ENCODE measurements at regions not wholly inside any gene's neighbourhood (a gene's known extent, or its start where the extent isn't known, plus 50 kb on each side); places are given as distances from the start of the nearest gene placed in this dataset.

- no peak for DNase-seq (ENCODE audit: extremely low spot score)
- H3K4me3 ChIP-seq (ENCODE audit: low read depth, low read length), result no peak overlapping the region
- no peaks in the 10 kb centered on the region for H3K4me1 ChIP-seq (ENCODE audit: insufficient read depth)
- WGBS, result 85% methylated on average over 2 of the region's 2 CpGs
- no peak overlapping the region for H3K27ac ChIP-seq (ENCODE audit: low read depth)
- no peaks in the 10 kb centered on the region for H3K36me3 ChIP-seq (ENCODE audit: insufficient read depth)
Observed at GRCh38 chr1:36639461-36639860, 156.7 kb upstream of the CSF3R start.

- no peak overlapping the region for H3K27ac ChIP-seq (ENCODE audit: low read depth)
- H3K4me3 ChIP-seq (ENCODE audit: low read depth, low read length), result no peak overlapping the region
- DNase-seq (ENCODE audit: extremely low spot score), result no peak
- no peaks in the 10 kb centered on the region for H3K36me3 ChIP-seq (ENCODE audit: insufficient read depth)
- WGBS, result 42% methylated on average over 3 of the region's 3 CpGs
- no peaks in the 10 kb centered on the region for H3K4me1 ChIP-seq (ENCODE audit: insufficient read depth)
Observed at GRCh38 chr1:36638268-36638667, 155.6 kb upstream of the CSF3R start.

GRCh38 chr1:36636206-36636605 lies 153.5 kb upstream of the CSF3R start:
- Histone ChIP-seq H3K4me1 (ENCODE audit: insufficient read depth) (no peaks in the 10 kb centered on the region), H3K4me3 (ENCODE audit: low read depth, low read length) (no peak overlapping the region), H3K27ac (ENCODE audit: low read depth) (no peak overlapping the region), H3K36me3 (ENCODE audit: insufficient read depth) (no peaks in the 10 kb centered on the region)
- WGBS, result 73% methylated on average over 10 of the region's 10 CpGs
- DNase-seq (ENCODE audit: extremely low spot score), result no peak

DNA sequence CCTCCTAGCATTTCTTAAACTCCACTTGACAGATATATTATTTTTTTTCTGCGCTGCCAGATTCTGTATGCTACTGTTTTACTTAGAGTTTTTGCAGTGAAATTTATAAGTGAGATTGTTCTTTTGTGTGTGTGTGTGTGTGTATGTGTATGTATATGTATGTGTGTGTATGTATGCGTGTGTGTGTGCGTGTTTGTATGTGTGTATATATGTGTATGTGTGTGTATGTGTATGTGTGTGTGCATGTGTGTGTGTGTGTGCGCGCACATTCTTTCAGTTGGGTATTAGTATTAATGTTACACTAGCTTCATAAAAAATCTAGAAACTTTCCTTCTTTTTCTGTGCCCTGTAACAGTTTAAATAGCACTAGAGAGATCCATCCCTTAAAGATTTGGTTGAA lies 152.6 kb upstream of the CSF3R start:
- Histone ChIP-seq H3K4me3 (ENCODE audit: low read depth, low read length) (no peak overlapping the region), H3K36me3 (ENCODE audit: insufficient read depth) (no peaks in the 10 kb centered on the region), H3K27ac (ENCODE audit: low read depth) (no peak overlapping the region), H3K4me1 (ENCODE audit: insufficient read depth) (no peaks in the 10 kb centered on the region)
- no peak for DNase-seq (ENCODE audit: extremely low spot score)
- WGBS, result 84% methylated on average over 5 of the region's 5 CpGs

DNA sequence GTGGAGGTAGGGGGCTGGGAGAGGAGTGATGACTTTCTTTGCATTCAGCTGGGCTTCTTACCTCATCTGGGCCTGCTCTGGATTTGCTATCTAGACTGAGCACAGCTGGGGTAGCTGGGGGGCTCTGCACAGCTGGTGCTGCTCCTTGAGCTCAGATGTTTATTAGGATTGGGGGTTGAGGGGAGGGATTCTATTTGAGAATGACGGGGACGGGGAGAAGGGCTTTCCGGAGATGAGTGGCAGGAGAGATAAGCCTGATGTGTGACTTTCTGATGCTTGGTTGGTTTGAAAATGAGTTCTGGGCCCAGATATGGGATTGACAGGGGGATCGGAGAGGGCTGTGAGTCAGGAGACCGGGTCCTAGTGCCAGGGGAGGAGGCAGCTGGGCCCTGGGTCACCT lies 146.1 kb upstream of the CSF3R start:
- WGBS, result 39% methylated on average over 5 of the region's 5 CpGs
- Histone ChIP-seq H3K27ac (ENCODE audit: low read depth) (no peak overlapping the region), H3K4me1 (ENCODE audit: insufficient read depth) (no peaks in the 10 kb centered on the region), H3K36me3 (ENCODE audit: insufficient read depth) (no peaks in the 10 kb centered on the region), H3K4me3 (ENCODE audit: low read depth, low read length) (no peak overlapping the region)
- no peak for DNase-seq (ENCODE audit: extremely low spot score)

GRCh38 chr1:36626435-36626834 lies 143.7 kb upstream of the CSF3R start:
- no peak overlapping the region for H3K4me3 ChIP-seq (ENCODE audit: low read depth, low read length)
- no peak for DNase-seq (ENCODE audit: extremely low spot score)
- no peaks in the 10 kb centered on the region for H3K4me1 ChIP-seq (ENCODE audit: insufficient read depth)
- H3K27ac ChIP-seq (ENCODE audit: low read depth), result no peak overlapping the region
- no peaks in the 10 kb centered on the region for H3K36me3 ChIP-seq (ENCODE audit: insufficient read depth)

- no peak overlapping the region for H3K27ac ChIP-seq (ENCODE audit: low read depth)
- H3K36me3 ChIP-seq (ENCODE audit: insufficient read depth), result no peaks in the 10 kb centered on the region
- WGBS, result 27% methylated on average over 11 of the region's 11 CpGs
- no peak overlapping the region for H3K4me3 ChIP-seq (ENCODE audit: low read depth, low read length)
- no peak for DNase-seq (ENCODE audit: extremely low spot score)
- H3K4me1 ChIP-seq (ENCODE audit: insufficient read depth), result no peaks in the 10 kb centered on the region
Observed at GRCh38 chr1:36625935-36626310, 143.2 kb upstream of the CSF3R start.

- Histone ChIP-seq H3K4me1 (ENCODE audit: insufficient read depth) (no peaks in the 10 kb centered on the region), H3K36me3 (ENCODE audit: insufficient read depth) (no peaks in the 10 kb centered on the region), H3K4me3 (ENCODE audit: low read depth, low read length) (no peak overlapping the region), H3K27ac (ENCODE audit: low read depth) (no peak overlapping the region)
- no peak for DNase-seq (ENCODE audit: extremely low spot score)
- 43% methylated on average over 6 of the region's 6 CpGs for WGBS
Observed at GRCh38 chr1:36625253-36625934, 142.7 kb upstream of the CSF3R start.

- no peak for DNase-seq (ENCODE audit: extremely low spot score)
- H3K4me1 ChIP-seq (ENCODE audit: insufficient read depth), result no peaks in the 10 kb centered on the region
- no peak overlapping the region for H3K27ac ChIP-seq (ENCODE audit: low read depth)
- WGBS, result 50% methylated on average over 2 of the region's 2 CpGs
- H3K36me3 ChIP-seq (ENCODE audit: insufficient read depth), result no peaks in the 10 kb centered on the region
- H3K4me3 ChIP-seq (ENCODE audit: low read depth, low read length), result no peak overlapping the region
Observed at GRCh38 chr1:36624466-36624865, 141.8 kb upstream of the CSF3R start.

DNA sequence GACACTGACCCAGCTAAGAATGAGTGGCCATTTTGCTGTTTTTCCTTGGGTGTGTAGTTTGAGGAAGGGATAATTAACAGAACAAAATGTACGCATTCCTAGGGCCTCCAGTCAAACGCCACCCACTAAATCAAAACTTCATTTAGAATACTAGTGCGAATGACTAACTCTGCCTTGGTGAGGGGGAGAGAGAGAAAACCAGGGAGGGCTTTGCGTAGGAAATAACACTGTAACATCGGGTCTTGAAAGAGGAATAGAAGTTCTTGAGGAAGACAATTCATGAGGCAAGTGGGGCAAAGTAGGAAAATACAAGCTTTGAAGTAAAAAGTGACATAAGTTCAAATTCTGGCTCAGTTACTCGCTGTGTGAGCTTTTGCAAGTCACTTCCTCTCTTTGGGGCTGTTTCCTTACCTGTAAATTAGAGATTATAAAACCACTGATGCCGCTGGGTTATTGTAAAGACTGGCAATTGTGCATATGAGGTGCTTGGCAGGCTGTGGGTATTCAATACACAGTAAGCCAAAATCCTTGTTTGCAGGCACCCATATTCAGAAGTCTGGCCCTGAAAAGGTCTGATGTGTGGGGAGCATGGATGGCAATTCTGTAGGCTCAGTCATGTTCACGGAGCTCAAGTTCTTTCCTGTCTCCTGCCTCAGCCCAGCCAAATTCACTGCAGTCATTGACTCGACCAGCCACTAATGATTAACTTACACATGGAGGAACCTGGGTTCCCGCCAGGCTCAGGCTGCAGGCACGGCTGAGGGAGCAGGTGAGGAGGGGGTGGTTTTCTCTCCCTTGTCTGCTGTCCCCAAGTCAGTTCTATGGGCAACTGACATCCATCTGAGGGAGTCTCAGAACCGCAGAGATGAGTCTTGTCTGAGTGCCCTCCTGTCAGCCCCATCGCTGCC lies 140.3 kb upstream of the CSF3R start:
- DNase-seq (ENCODE audit: extremely low spot score), result no peak
- Histone ChIP-seq H3K4me3 (ENCODE audit: low read depth, low read length) (no peak overlapping the region), H3K36me3 (ENCODE audit: insufficient read depth) (no peaks in the 10 kb centered on the region), H3K27ac (ENCODE audit: low read depth) (no peak overlapping the region), H3K4me1 (ENCODE audit: insufficient read depth) (no peaks in the 10 kb centered on the region)
- 60% methylated on average over 13 of the region's 13 CpGs for WGBS

- WGBS, result 89% methylated on average over 2 of the region's 2 CpGs
- no peaks in the 10 kb centered on the region for H3K4me1 ChIP-seq (ENCODE audit: insufficient read depth)
- no peak overlapping the region for H3K27ac ChIP-seq (ENCODE audit: low read depth)
- no peak overlapping the region for H3K4me3 ChIP-seq (ENCODE audit: low read depth, low read length)
- DNase-seq (ENCODE audit: extremely low spot score), result no peak
- H3K36me3 ChIP-seq (ENCODE audit: insufficient read depth), result no peaks in the 10 kb centered on the region
Observed at GRCh38 chr1:36621531-36621930, 138.8 kb upstream of the CSF3R start.

- Histone ChIP-seq H3K4me3 (ENCODE audit: low read depth, low read length) (no peak overlapping the region), H3K4me1 (ENCODE audit: insufficient read depth) (no peaks in the 10 kb centered on the region), H3K27ac (ENCODE audit: low read depth) (no peak overlapping the region), H3K36me3 (ENCODE audit: insufficient read depth) (no peaks in the 10 kb centered on the region)
- DNase-seq (ENCODE audit: extremely low spot score), result no peak
- 87% methylated on average over 5 of the region's 5 CpGs for WGBS
Observed at GRCh38 chr1:36620142-36620541, 137.4 kb upstream of the CSF3R start.

GRCh38 chr1:36614991-36615390 lies 132.3 kb upstream of the CSF3R start:
- no peak for DNase-seq (ENCODE audit: extremely low spot score)
- WGBS, result 67% methylated on average over 6 of the region's 6 CpGs
- Histone ChIP-seq H3K27ac (ENCODE audit: low read depth) (no peak overlapping the region), H3K36me3 (ENCODE audit: insufficient read depth) (no peaks in the 10 kb centered on the region), H3K4me1 (ENCODE audit: insufficient read depth) (no peaks in the 10 kb centered on the region), H3K4me3 (ENCODE audit: low read depth, low read length) (no peak overlapping the region)

DNA sequence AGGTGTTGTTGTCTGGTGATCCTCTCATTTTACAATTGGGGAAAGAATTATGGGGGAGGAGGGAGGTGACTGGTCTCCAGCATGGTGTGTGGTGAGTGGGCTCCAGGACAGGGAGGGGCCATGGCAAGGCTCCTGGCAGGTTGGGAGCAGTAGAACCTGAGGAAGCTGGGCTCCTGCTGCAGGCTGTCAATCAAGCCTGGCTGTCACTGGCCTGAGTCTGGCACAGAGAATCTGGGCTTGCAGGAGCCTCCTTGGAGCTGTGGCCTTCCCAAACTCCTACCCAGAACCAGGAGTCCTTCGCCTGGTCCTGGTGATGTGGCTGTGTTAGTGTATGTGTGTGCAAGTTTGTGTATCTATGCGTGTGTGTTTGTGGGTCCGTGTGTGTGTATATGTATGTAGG lies 131.9 kb upstream of the CSF3R start:
- H3K36me3 ChIP-seq (ENCODE audit: insufficient read depth), result no peaks in the 10 kb centered on the region
- no peak overlapping the region for H3K4me3 ChIP-seq (ENCODE audit: low read depth, low read length)
- no peaks in the 10 kb centered on the region for H3K4me1 ChIP-seq (ENCODE audit: insufficient read depth)
- WGBS, result 82% methylated on average over 3 of the region's 3 CpGs
- no peak for DNase-seq (ENCODE audit: extremely low spot score)
- H3K27ac ChIP-seq (ENCODE audit: low read depth), result no peak overlapping the region
